DOHH2 (cell line): ENCODE measurements at regions not wholly inside any gene's neighbourhood (a gene's known extent, or its start where the extent isn't known, plus 50 kb on each side); places are given as distances from the start of the nearest gene placed in this dataset.

Experiments used
- EZH2phosphoT487 ChIP-seq: fragments of 200-600 bp; sonication (generic); IDR thresholded peaks from 2 replicates; pipeline ENCODE4 v1.6.1; 2017; ENCODE audit warnings: borderline replicate concordance, mild to moderate bottlenecking, antibody characterized with exemption, low read length, moderate library complexity, mixed read lengths
- TF ChIP-seq, protein P1 (sequence below): fragments of 200-600 bp; sonication (generic); IDR thresholded peaks from one replicate; pipeline ENCODE4 v1.5.1; 2014; ENCODE audit warnings: antibody characterized with exemption, mild to moderate bottlenecking, low read depth, low read length; ENCODE audit not compliant: poor library complexity, severe bottlenecking

DNA sequence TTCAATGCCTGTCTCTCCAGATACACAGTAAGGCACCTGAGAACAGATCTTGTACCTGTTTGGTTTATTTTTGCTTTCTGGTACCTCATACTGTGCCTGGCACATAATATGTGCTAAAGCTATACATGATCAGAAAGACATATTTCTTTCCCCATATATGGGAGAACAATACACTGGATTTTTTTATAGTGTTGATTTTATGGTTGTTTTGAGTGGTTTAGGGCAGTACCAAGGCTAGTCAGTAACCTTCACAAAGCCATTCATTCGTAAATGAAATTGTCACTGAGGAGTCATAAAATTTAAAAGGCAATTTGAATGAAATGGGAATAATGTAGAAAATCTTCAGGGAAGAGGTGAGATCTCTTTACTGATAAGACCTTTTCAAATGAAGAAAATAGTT, 810.2 kb downstream of the TUSC7 start:
- TF ChIP-seq, protein P1, sequence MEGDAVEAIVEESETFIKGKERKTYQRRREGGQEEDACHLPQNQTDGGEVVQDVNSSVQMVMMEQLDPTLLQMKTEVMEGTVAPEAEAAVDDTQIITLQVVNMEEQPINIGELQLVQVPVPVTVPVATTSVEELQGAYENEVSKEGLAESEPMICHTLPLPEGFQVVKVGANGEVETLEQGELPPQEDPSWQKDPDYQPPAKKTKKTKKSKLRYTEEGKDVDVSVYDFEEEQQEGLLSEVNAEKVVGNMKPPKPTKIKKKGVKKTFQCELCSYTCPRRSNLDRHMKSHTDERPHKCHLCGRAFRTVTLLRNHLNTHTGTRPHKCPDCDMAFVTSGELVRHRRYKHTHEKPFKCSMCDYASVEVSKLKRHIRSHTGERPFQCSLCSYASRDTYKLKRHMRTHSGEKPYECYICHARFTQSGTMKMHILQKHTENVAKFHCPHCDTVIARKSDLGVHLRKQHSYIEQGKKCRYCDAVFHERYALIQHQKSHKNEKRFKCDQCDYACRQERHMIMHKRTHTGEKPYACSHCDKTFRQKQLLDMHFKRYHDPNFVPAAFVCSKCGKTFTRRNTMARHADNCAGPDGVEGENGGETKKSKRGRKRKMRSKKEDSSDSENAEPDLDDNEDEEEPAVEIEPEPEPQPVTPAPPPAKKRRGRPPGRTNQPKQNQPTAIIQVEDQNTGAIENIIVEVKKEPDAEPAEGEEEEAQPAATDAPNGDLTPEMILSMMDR, result no peak
- no peak for TF ChIP-seq EZH2phosphoT487
